GM23338 (cell line): ENCODE measurements at regions not wholly inside any gene's neighbourhood (a gene's known extent, or its start where the extent isn't known, plus 50 kb on each side); places are given as distances from the start of the nearest gene placed in this dataset.
"Not testable (repeated sequence)": the region's sequence is repeated elsewhere in the genome, so short reads cannot be mapped to it uniquely, and the experiment has no call there.

ENCODE experiments used
- ATAC-seq: fragments of 200-7000 bp; cut with Tn5 transposase; 3 replicates; pipeline ENCODE4 v1.9.1; 2020
- DNase-seq: peaks from one replicate; pipeline ENCODE4 v3.0.0-alpha.2; 2015; ENCODE audit warnings: low spot score
- H2AFZ ChIP-seq: fragments of 200-600 bp; sonication (generic); 2 replicates; pipeline ENCODE4 v1.8.0; 2016; ENCODE audit warnings: antibody characterized with exemption, mild to moderate bottlenecking, moderate library complexity
- H3F3A ChIP-seq: fragments of 200-600 bp; sonication (generic); replicated peaks from 2 replicates; pipeline ENCODE4 v1.8.0; 2017; ENCODE audit warnings: antibody characterized with exemption, mixed run types, low read depth
- H3K27ac ChIP-seq: fragments of 200-600 bp; sonication (generic); 2 replicates; pipeline ENCODE4 v1.6.1; 2016; ENCODE audit warnings: low read depth
- H3K27me3 ChIP-seq: fragments of 200-600 bp; sonication (generic); 2 replicates; pipeline ENCODE4 v1.8.0; 2016; ENCODE audit warnings: mild to moderate bottlenecking, mixed run types, moderate library complexity; ENCODE audit not compliant: insufficient read depth
- H3K36me3 ChIP-seq: fragments of 200-600 bp; sonication (generic); 2 replicates; pipeline ENCODE4 v1.8.0; 2016; ENCODE audit warnings: mild to moderate bottlenecking; ENCODE audit not compliant: insufficient read depth
- H3K4me1 ChIP-seq: fragments of 200-600 bp; sonication (generic); 2 replicates; pipeline ENCODE4 v1.8.0; 2016; ENCODE audit warnings: mild to moderate bottlenecking, moderate library complexity; ENCODE audit not compliant: insufficient read depth
- H3K4me2 ChIP-seq: fragments of 200-600 bp; sonication (generic); 2 replicates; pipeline ENCODE4 v1.7.1; 2017; ENCODE audit warnings: mixed run types
- H3K4me3 ChIP-seq: fragments of 200-600 bp; sonication (generic); 2 replicates; pipeline ENCODE4 v1.6.1; 2016; ENCODE audit warnings: mixed run types
- H3K79me2 ChIP-seq: fragments of 200-600 bp; sonication (generic); replicated peaks from 2 replicates; pipeline ENCODE4 v1.8.0; 2017; ENCODE audit warnings: mild to moderate bottlenecking; ENCODE audit not compliant: insufficient read depth
- H3K9me2 ChIP-seq: fragments of 200-600 bp; sonication (generic); 2 replicates; pipeline ENCODE4 v1.8.0; 2017; ENCODE audit not compliant: insufficient read depth
- H4K20me1 ChIP-seq: fragments of 200-600 bp; sonication (generic); replicated peaks from 2 replicates; pipeline ENCODE4 v1.8.0; 2017; ENCODE audit warnings: mild to moderate bottlenecking; ENCODE audit not compliant: insufficient read depth
- H3K27ac Mint-ChIP-seq: 2 replicates; pipeline ENCODE4 v1.8.0; 2020; ENCODE audit warnings: inconsistent platforms, mild to moderate bottlenecking, moderate library complexity, mixed read lengths
- H3K27me3 Mint-ChIP-seq: 3 replicates; pipeline ENCODE4 v1.8.0; 2022; ENCODE audit warnings: low read depth, mild to moderate bottlenecking, moderate library complexity, mixed read lengths, inconsistent platforms; ENCODE audit not compliant: insufficient read depth, poor library complexity
- H3K36me3 Mint-ChIP-seq: 3 replicates; pipeline ENCODE4 v1.8.0; 2021; ENCODE audit warnings: low read depth, mild to moderate bottlenecking, inconsistent platforms, moderate library complexity, mixed read lengths
- H3K4me1 Mint-ChIP-seq: 3 replicates; pipeline ENCODE4 v1.8.0; 2020; ENCODE audit warnings: mild to moderate bottlenecking, inconsistent platforms, mixed read lengths
- H3K4me3 Mint-ChIP-seq: 3 replicates; pipeline ENCODE4 v1.8.0; 2021; ENCODE audit warnings: moderate library complexity, mild to moderate bottlenecking, inconsistent platforms, mixed read lengths
- H3K9me3 Mint-ChIP-seq: 3 replicates; pipeline ENCODE4 v1.8.0; 2020; ENCODE audit warnings: moderate library complexity, mild to moderate bottlenecking, inconsistent platforms, mixed read lengths
- EZH2phosphoT487 ChIP-seq: fragments of 200-600 bp; sonication (generic); IDR thresholded peaks from one replicate; pipeline ENCODE4 v1.8.1; 2018; ENCODE audit warnings: antibody characterized with exemption; ENCODE audit not compliant: unreplicated experiment
- JUNB ChIP-seq: IDR thresholded peaks from one replicate; pipeline ENCODE4 v1.6.1; 2016; ENCODE audit warnings: antibody characterized with exemption; ENCODE audit not compliant: unreplicated experiment
- NANOG ChIP-seq: IDR thresholded peaks from 2 replicates; pipeline ENCODE4 v1.6.1; 2016; ENCODE audit warnings: antibody characterized with exemption, borderline replicate concordance
- POLR2AphosphoS5 ChIP-seq: IDR thresholded peaks from 2 replicates; pipeline ENCODE4 v1.6.1; 2016; ENCODE audit warnings: antibody characterized with exemption, low read depth
- STAT1 ChIP-seq: IDR thresholded peaks from one replicate; pipeline ENCODE4 v1.6.1; 2016; ENCODE audit warnings: antibody characterized with exemption; ENCODE audit not compliant: unreplicated experiment
- ZNF114 ChIP-seq: fragments of 250-450 bp; sonication (Bioruptor Pico); IDR thresholded peaks from 2 replicates; pipeline ENCODE4 v1.5.0; 2020; ENCODE audit warnings: mild to moderate bottlenecking, moderate library complexity
- TF ChIP-seq, protein P1 (sequence below), 2 experiments: fragments of 200-600 bp in 1 of 2; sonication (generic) in 1 of 2; conservative IDR thresholded peaks; 2 replicates each; pipeline versions ENCODE4 v1.5.1 to v1.6.1; 2016 to 2017; ENCODE audit warnings: antibody characterized with exemption in 2 of 2, low read depth in 2 of 2, mild to moderate bottlenecking in 2 of 2, moderate library complexity in 1 of 2
- TF ChIP-seq, protein P2 (sequence below): fragments of 250-450 bp; sonication (Bioruptor Pico); IDR thresholded peaks from 2 replicates; pipeline ENCODE4 v1.5.0; 2020; ENCODE audit warnings: mild to moderate bottlenecking, moderate library complexity
- TF ChIP-seq, protein P3 (sequence below): IDR thresholded peaks from 2 replicates; pipeline ENCODE4 v1.6.1; 2016; ENCODE audit warnings: antibody characterized with exemption

DNA sequence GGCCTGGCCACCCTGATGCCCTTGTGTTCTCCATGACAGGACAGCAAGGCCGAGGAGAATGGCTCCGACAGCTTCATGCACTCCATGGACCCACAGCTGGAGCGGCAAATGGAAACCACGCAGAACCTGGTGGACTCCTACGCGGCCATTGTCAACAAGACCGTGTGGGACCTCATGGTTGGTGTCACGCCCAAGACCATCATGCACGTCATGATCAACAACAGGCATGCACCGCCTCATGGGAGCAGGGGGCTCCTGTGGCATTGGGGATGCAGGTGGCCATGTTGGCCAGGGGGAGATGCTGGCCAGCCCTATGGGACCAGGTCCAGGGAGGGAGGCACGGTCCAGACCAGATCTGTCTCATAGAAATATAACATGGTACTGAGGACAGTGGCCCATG lies 62.9 kb downstream of the GOLGA8B start:
- Histone ChIP-seq H3F3A (no peaks in the 10 kb centered on the region), H3K4me2 (no peak overlapping the region), H2AFZ (no peak overlapping the region), H3K4me3 (no peak overlapping the region), H4K20me1 (no peaks in the 10 kb centered on the region), H3K4me1 (no peaks in the 10 kb centered on the region), H3K36me3 (no peaks in the 10 kb centered on the region), H3K79me2 (no peaks in the 10 kb centered on the region), H3K27ac (no peak overlapping the region), H3K27me3 (peaks cover 13% of the 10 kb centered on the region), H3K9me2 (no peaks in the 10 kb centered on the region)
- H3K27me3 Mint-ChIP-seq: peaks cover 6% of the 10 kb centered on the region
- H3K4me1 Mint-ChIP-seq: no peaks in the 10 kb centered on the region
- H3K9me3 Mint-ChIP-seq: no peaks in the 10 kb centered on the region
- H3K4me3 Mint-ChIP-seq: no peak overlapping the region
- ATAC-seq (no peak), DNase-seq (no peak)
- TF ChIP-seq, protein P1, sequence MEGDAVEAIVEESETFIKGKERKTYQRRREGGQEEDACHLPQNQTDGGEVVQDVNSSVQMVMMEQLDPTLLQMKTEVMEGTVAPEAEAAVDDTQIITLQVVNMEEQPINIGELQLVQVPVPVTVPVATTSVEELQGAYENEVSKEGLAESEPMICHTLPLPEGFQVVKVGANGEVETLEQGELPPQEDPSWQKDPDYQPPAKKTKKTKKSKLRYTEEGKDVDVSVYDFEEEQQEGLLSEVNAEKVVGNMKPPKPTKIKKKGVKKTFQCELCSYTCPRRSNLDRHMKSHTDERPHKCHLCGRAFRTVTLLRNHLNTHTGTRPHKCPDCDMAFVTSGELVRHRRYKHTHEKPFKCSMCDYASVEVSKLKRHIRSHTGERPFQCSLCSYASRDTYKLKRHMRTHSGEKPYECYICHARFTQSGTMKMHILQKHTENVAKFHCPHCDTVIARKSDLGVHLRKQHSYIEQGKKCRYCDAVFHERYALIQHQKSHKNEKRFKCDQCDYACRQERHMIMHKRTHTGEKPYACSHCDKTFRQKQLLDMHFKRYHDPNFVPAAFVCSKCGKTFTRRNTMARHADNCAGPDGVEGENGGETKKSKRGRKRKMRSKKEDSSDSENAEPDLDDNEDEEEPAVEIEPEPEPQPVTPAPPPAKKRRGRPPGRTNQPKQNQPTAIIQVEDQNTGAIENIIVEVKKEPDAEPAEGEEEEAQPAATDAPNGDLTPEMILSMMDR (conservative IDR thresholded peaks at IDR 0.05; ENCODE audit: low read depth in 2 of 2): no peak
- TF ChIP-seq POLR2AphosphoS5 (no peak), ZNF114 (no peak), NANOG (no peak), EZH2phosphoT487 (no peak), STAT1 (no peak), JUNB (no peak)
- TF ChIP-seq, protein P2, sequence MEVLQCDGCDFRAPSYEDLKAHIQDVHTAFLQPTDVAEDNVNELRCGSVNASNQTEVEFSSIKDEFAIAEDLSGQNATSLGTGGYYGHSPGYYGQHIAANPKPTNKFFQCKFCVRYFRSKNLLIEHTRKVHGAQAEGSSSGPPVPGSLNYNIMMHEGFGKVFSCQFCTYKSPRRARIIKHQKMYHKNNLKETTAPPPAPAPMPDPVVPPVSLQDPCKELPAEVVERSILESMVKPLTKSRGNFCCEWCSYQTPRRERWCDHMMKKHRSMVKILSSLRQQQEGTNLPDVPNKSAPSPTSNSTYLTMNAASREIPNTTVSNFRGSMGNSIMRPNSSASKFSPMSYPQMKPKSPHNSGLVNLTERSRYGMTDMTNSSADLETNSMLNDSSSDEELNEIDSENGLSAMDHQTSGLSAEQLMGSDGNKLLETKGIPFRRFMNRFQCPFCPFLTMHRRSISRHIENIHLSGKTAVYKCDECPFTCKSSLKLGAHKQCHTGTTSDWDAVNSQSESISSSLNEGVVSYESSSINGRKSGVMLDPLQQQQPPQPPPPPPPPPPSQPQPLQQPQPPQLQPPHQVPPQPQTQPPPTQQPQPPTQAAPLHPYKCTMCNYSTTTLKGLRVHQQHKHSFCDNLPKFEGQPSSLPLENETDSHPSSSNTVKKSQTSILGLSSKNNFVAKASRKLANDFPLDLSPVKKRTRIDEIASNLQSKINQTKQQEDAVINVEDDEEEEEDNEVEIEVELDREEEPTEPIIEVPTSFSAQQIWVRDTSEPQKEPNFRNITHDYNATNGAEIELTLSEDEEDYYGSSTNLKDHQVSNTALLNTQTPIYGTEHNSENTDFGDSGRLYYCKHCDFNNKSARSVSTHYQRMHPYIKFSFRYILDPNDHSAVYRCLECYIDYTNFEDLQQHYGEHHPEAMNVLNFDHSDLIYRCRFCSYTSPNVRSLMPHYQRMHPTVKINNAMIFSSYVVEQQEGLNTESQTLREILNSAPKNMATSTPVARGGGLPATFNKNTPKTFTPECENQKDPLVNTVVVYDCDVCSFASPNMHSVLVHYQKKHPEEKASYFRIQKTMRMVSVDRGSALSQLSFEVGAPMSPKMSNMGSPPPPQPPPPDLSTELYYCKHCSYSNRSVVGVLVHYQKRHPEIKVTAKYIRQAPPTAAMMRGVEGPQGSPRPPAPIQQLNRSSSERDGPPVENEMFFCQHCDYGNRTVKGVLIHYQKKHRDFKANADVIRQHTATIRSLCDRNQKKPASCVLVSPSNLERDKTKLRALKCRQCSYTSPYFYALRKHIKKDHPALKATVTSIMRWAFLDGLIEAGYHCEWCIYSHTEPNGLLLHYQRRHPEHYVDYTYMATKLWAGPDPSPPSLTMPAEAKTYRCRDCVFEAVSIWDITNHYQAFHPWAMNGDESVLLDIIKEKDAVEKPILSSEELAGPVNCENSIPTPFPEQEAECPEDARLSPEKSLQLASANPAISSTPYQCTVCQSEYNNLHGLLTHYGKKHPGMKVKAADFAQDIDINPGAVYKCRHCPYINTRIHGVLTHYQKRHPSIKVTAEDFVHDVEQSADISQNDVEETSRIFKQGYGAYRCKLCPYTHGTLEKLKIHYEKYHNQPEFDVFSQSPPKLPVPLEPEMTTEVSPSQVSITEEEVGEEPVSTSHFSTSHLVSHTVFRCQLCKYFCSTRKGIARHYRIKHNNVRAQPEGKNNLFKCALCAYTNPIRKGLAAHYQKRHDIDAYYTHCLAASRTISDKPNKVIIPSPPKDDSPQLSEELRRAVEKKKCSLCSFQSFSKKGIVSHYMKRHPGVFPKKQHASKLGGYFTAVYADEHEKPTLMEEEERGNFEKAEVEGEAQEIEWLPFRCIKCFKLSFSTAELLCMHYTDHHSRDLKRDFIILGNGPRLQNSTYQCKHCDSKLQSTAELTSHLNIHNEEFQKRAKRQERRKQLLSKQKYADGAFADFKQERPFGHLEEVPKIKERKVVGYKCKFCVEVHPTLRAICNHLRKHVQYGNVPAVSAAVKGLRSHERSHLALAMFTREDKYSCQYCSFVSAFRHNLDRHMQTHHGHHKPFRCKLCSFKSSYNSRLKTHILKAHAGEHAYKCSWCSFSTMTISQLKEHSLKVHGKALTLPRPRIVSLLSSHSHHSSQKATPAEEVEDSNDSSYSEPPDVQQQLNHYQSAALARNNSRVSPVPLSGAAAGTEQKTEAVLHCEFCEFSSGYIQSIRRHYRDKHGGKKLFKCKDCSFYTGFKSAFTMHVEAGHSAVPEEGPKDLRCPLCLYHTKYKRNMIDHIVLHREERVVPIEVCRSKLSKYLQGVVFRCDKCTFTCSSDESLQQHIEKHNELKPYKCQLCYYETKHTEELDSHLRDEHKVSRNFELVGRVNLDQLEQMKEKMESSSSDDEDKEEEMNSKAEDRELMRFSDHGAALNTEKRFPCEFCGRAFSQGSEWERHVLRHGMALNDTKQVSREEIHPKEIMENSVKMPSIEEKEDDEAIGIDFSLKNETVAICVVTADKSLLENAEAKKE (CRISPR knock-in tag): no peak
- TF ChIP-seq, protein P3, sequence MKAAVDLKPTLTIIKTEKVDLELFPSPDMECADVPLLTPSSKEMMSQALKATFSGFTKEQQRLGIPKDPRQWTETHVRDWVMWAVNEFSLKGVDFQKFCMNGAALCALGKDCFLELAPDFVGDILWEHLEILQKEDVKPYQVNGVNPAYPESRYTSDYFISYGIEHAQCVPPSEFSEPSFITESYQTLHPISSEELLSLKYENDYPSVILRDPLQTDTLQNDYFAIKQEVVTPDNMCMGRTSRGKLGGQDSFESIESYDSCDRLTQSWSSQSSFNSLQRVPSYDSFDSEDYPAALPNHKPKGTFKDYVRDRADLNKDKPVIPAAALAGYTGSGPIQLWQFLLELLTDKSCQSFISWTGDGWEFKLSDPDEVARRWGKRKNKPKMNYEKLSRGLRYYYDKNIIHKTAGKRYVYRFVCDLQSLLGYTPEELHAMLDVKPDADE: no peak
- H3K36me3 Mint-ChIP-seq: no peaks in the 10 kb centered on the region
- H3K27ac Mint-ChIP-seq: no peak overlapping the region

DNA sequence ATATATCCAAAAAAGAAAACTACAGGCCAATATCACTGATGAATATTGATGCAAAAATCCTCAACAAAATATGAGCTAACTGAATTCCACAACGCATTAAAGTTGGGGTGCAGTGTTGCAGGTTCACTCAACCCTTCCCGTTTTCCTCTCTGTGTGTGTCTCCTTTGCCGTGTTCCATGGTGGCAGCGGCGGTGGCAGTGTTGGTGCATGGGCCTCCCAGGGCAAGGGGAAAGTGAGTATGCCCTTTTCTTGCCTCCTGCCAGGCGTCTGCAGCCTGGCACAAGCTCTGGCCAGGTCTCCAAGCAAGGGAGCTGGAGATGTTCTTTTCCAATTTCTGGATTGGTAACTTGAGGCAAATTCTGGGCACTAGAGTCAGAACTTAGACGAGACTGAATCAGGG lies 63.4 kb downstream of the GOLGA8B start:
- DNase-seq, H3F3A ChIP-seq, H3K4me3 Mint-ChIP-seq, H3K4me2 ChIP-seq, H3K79me2 ChIP-seq, H3K4me1 Mint-ChIP-seq, H3K36me3 ChIP-seq, H3K9me2 ChIP-seq, H3K36me3 Mint-ChIP-seq, H3K27ac Mint-ChIP-seq, H3K4me3 ChIP-seq, H4K20me1 ChIP-seq, ATAC-seq, H2AFZ ChIP-seq, H3K4me1 ChIP-seq, H3K27ac ChIP-seq, H3K9me3 Mint-ChIP-seq: not testable (repeated sequence)
- peaks cover 18% of the 10 kb centered on the region for H3K27me3 ChIP-seq
- H3K27me3 Mint-ChIP-seq: peaks cover 11% of the 10 kb centered on the region
